Endothelial cell (in vitro differentiated cells): ENCODE measurements at regions not wholly inside any gene's neighbourhood (a gene's known extent, or its start where the extent isn't known, plus 50 kb on each side); places are given as distances from the start of the nearest gene placed in this dataset.
"Not testable (repeated sequence)": the region's sequence is repeated elsewhere in the genome, so short reads cannot be mapped to it uniquely, and the experiment has no call there.

Source experiments
- DNase-seq: peaks from one replicate; pipeline ENCODE4 v3.0.0; 2021; ENCODE audit warnings: low spot score
- H3K27ac Mint-ChIP-seq: one replicate; pipeline ENCODE4 v1.8.0; 2021; ENCODE audit warnings: mixed read lengths, inconsistent platforms; ENCODE audit not compliant: unreplicated experiment
- H3K27me3 Mint-ChIP-seq: one replicate; pipeline ENCODE4 v1.8.0; 2021; ENCODE audit warnings: mild to moderate bottlenecking, moderate library complexity, mixed read lengths, inconsistent platforms; ENCODE audit not compliant: unreplicated experiment
- H3K36me3 Mint-ChIP-seq: one replicate; pipeline ENCODE4 v1.8.0; 2021; ENCODE audit warnings: mild to moderate bottlenecking, low read depth, mixed read lengths, inconsistent platforms; ENCODE audit not compliant: unreplicated experiment
- H3K4me1 Mint-ChIP-seq: one replicate; pipeline ENCODE4 v1.8.0; 2021; ENCODE audit warnings: mild to moderate bottlenecking, mixed read lengths, inconsistent platforms; ENCODE audit not compliant: unreplicated experiment
- H3K4me3 Mint-ChIP-seq: one replicate; pipeline ENCODE4 v1.8.0; 2021; ENCODE audit warnings: mild to moderate bottlenecking, mixed read lengths, inconsistent platforms; ENCODE audit not compliant: unreplicated experiment
- H3K9me3 Mint-ChIP-seq: one replicate; pipeline ENCODE4 v1.8.0; 2021; ENCODE audit warnings: mixed read lengths, inconsistent platforms; ENCODE audit not compliant: unreplicated experiment
- TF ChIP-seq, protein P1 (sequence below): fragments of 200-600 bp; sonication (generic); IDR thresholded peaks from one replicate; pipeline ENCODE4 v1.5.0; 2021; ENCODE audit warnings: antibody characterized with exemption; ENCODE audit not compliant: unreplicated experiment

DNA sequence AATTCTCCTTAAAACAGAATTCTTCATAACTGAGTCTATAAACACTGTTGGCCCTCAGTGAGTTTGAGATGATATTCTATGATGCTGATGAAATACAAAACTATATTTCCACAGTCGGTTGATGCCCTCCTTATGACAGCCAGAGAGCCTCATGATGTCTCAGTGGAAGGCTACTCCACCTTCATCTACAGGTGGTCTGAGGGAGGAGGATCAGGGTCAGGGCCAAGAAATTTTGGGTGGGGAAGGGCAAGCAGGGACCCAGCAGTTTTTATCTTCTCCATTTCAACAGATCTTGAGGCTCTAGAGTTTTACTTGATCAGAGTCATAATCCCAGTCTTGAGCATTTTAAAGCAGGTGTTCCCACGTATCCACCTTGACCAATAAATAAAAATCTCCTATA is 90.8 kb downstream of the CCDC71L start:
- H3K27me3 Mint-ChIP-seq, result peaks cover 2% of the 10 kb centered on the region
- peaks cover 4% of the 10 kb centered on the region for H3K36me3 Mint-ChIP-seq
- H3K4me1 Mint-ChIP-seq, result peaks cover 10% of the 10 kb centered on the region
- TF ChIP-seq, protein P1, sequence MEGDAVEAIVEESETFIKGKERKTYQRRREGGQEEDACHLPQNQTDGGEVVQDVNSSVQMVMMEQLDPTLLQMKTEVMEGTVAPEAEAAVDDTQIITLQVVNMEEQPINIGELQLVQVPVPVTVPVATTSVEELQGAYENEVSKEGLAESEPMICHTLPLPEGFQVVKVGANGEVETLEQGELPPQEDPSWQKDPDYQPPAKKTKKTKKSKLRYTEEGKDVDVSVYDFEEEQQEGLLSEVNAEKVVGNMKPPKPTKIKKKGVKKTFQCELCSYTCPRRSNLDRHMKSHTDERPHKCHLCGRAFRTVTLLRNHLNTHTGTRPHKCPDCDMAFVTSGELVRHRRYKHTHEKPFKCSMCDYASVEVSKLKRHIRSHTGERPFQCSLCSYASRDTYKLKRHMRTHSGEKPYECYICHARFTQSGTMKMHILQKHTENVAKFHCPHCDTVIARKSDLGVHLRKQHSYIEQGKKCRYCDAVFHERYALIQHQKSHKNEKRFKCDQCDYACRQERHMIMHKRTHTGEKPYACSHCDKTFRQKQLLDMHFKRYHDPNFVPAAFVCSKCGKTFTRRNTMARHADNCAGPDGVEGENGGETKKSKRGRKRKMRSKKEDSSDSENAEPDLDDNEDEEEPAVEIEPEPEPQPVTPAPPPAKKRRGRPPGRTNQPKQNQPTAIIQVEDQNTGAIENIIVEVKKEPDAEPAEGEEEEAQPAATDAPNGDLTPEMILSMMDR, result no peak
- no peak for DNase-seq
- no peak overlapping the region for H3K27ac Mint-ChIP-seq
- no peaks in the 10 kb centered on the region for H3K9me3 Mint-ChIP-seq
- H3K4me3 Mint-ChIP-seq, result no peak overlapping the region

DNA sequence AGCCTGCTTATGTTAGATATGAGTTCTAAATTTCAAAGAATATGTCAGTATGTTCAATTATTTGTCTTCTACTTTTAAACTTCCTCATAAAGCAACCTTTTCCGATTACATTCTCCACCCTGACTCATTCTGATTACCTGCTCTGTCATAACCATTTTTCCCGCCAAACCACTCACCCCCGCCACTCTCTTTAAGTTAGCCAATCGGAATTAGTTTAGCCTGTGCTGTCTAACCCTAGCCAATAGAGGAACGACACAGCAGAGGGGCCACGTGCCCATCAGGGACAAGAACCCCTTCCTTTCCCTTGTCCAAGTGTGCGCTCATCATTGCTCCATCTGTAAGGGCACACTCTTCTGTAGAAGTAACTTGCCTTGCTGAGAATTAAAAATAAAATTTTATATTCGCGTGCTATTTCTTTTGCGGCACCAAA is 91.4 kb downstream of the CCDC71L start:
- H3K27me3 Mint-ChIP-seq, result peaks cover 2% of the 10 kb centered on the region
- no peaks in the 10 kb centered on the region for H3K9me3 Mint-ChIP-seq
- peaks cover 10% of the 10 kb centered on the region for H3K4me1 Mint-ChIP-seq
- H3K27ac Mint-ChIP-seq, result no peak overlapping the region
- no peak for DNase-seq
- TF ChIP-seq, protein P1, result no peak
- peaks cover 4% of the 10 kb centered on the region for H3K36me3 Mint-ChIP-seq
- H3K4me3 Mint-ChIP-seq, result no peak overlapping the region

DNA sequence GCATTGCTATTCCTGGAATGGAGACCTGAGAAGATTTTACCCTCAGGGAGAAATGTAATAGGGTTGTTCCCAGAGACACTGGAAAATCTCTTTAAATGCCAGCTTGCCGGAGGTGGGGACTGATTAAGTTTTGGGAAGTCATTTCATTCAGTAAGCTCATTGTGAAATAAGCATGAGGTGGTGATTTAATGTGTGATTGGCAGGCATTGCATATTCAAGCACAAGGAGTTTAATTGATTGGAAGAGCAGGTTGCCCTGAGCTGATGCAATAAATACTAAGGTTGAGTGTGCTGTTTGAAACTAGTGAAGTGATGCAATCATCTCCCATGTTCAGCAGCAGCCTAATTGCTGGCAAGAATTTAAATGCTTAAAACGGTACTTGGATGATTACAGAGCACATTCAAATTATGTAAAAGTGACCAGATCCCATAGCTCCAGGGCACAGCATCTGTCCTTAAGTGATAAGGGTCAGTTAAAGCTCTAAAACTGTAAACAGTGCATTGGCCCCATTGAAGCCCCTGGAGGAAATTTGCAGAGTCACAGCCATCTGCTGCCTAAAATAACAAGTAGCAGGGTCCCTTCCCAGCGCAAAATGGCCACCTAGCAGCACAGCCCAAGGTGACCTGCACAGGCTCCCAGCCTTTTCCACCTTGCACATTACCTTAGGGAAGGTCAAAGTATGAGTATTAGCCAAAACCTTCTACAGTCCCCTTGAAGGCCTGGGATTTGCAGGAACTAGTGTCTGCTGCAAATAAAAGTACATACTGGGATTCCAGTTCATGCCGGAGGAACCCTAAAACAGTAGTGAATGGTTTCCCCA is 92.1 kb downstream of the CCDC71L start:
- no peak for DNase-seq
- no peak overlapping the region for H3K4me3 Mint-ChIP-seq
- peaks cover 3% of the 10 kb centered on the region for H3K27me3 Mint-ChIP-seq
- H3K36me3 Mint-ChIP-seq, result peaks cover 4% of the 10 kb centered on the region
- TF ChIP-seq, protein P1, result no peak
- peaks cover 10% of the 10 kb centered on the region for H3K4me1 Mint-ChIP-seq
- peak overlapping the region; percentile 48 for H3K27ac Mint-ChIP-seq
- no peaks in the 10 kb centered on the region for H3K9me3 Mint-ChIP-seq

DNA sequence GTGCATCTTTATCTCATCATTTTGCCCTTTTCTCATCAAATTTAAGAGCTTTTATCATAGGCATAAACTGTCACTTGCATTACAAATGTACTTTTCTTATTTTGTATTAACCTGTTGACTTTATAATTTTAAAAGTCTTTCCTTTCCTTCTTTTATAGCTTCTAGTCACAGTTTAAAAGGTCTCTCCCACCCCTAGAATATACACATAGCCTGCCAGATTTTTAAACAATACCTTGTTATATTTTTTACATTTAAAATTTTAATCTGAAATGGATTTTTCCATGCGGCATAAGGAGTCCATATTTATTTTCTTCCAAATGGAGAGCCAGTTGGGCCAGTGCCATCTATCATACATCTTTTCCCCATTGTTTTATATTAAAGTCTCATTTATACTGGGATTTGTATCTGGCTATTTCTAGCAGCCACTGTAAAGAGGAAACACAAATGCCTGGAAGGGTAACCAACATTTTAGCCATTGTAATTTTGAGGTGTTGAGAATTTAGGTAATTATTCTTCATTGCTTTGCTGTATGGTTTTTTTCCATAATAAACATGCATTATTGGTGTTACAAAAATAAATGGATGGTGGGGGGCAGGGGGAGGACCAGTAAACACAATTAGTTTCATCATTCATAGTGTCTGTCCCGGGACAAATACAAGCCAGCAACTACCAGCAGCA is 92.8 kb downstream of the CCDC71L start:
- no peak for DNase-seq
- TF ChIP-seq, protein P1, result no peak
- Mint-ChIP-seq H3K36me3 (no peaks in the 10 kb centered on the region), H3K4me1 (peaks cover 10% of the 10 kb centered on the region), H3K27me3 (peaks cover 4% of the 10 kb centered on the region), H3K27ac (peak overlapping the region; percentile 48), H3K9me3 (no peaks in the 10 kb centered on the region), H3K4me3 (no peak overlapping the region)

DNA sequence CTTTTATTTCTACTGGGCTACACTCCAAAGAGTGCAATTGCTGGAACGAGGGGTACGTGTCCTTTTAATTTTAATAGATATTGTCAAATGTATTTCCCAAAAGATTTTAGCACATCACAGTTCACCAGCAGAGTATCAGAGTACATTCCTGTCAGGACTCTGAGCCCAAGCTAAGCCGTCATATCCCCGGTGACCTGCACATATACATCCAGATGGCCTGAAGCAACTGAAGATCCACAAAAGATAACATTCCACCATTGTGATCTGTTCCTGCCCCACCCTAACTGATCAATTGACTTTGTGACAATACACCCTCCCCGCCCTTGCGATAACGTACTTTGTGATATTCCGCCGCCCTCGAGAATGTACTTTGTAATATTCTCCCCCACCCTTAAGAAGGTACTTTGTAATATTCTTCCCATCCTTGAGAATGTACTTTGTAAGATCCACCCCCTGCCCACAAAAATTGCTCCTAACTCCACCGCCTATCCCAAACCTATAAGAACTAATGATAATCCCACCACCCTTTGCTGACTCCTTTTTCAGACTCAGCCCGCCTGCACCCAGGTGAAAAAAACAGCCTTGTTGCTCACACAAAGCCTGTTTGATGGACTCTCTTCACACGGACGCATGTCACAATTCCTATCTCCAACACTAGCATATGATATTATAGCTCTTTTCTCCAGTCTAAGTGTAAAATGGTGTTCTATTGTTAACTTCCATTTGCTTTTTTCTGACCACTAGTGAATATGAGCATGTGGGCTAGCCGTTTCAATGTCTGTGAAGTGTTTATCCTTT is 93.6 kb downstream of the CCDC71L start:
- DNase-seq, H3K4me3 Mint-ChIP-seq, H3K27me3 Mint-ChIP-seq, H3K9me3 Mint-ChIP-seq, H3K36me3 Mint-ChIP-seq, H3K27ac Mint-ChIP-seq: not testable (repeated sequence)
- H3K4me1 Mint-ChIP-seq, result peaks cover 10% of the 10 kb centered on the region
